ENCODE measurements at regions not wholly inside any gene's neighbourhood (a gene's known extent, or its start where the extent isn't known, plus 50 kb on each side); places are given as distances from the start of the nearest gene placed in this dataset.
A peak's percentile ranks its signal among the peaks of the same experiment; 100 is the strongest.

DNA sequence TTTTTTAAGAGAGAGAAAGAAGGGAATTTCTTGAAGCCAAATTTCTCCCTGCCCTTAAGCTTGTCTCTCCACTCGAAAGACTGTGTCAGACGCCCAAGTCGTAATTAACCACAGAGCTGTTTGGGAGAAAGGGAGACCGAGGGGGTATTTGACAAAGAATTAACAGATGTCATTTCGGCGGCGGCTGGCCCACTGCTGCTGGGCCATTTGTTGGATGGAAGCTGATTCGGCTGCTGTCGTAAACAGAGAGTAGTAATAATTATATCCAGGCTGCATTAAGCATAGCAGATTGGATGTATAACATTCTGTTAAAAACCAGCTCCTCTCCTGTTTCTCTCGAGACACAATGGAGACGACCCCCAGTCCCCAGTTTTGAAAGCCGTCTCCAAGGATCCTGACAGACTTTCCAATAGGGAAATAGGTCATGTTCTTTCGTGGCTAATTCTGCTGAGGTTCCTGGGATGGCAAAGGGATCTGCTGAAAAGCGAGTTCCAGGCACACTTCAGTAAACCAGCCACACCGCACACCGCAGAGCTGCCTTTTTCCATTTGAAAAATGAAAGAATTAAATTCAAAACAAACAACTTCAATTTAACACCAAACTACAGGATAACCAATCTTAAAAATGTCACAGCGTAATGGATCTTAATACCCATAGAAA, 71.5 kb downstream of the KCTD15 start:
- H3K4me1 Mint-ChIP-seq = peaks cover 19% of the 10 kb centered on the region
- ATAC-seq (no peak), DNase-seq (ENCODE audit: low spot score) (no peak)
- no peaks in the 10 kb centered on the region for H3K9me3 Mint-ChIP-seq
- no peak overlapping the region for H3K4me3 Mint-ChIP-seq
- ChIA-PET CTCF (interaction anchor here (1.0 to 1.5 kb wide), 5 partner anchors 37 to 228 kb away, joined by 3 to 6 read pairs (median 3); no protein-coding TSS in a partner anchor), POLR2A (interaction anchor here (1.0 to 1.9 kb wide), 2 partner anchors 38 kb away, joined by 4 to 7 read pairs; no protein-coding TSS in a partner anchor)
- peak overlapping the region; percentile 16; the same call in 1 of the 2 replicates for H3K27ac Mint-ChIP-seq
- TF ChIP-seq, protein P1, sequence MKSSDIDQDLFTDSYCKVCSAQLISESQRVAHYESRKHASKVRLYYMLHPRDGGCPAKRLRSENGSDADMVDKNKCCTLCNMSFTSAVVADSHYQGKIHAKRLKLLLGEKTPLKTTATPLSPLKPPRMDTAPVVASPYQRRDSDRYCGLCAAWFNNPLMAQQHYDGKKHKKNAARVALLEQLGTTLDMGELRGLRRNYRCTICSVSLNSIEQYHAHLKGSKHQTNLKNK (CRISPR knock-in tag; IDR thresholded peaks at IDR 0.05) = no peak
- TF ChIP-seq, protein P2, sequence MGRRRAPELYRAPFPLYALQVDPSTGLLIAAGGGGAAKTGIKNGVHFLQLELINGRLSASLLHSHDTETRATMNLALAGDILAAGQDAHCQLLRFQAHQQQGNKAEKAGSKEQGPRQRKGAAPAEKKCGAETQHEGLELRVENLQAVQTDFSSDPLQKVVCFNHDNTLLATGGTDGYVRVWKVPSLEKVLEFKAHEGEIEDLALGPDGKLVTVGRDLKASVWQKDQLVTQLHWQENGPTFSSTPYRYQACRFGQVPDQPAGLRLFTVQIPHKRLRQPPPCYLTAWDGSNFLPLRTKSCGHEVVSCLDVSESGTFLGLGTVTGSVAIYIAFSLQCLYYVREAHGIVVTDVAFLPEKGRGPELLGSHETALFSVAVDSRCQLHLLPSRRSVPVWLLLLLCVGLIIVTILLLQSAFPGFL (CRISPR knock-in tag; IDR thresholded peaks at IDR 0.05; ENCODE audit: borderline replicate concordance) = no peak
- TF ChIP-seq NR1H2 (CRISPR knock-in tag; IDR thresholded peaks at IDR 0.05) (no peak), TCF7 (CRISPR knock-in tag; IDR thresholded peaks at IDR 0.05; ENCODE audit: low read depth) (no peak), RELA (CRISPR knock-in tag; IDR thresholded peaks at IDR 0.05; ENCODE audit: borderline replicate concordance) (no peak), NFATC4 (CRISPR knock-in tag; IDR thresholded peaks at IDR 0.05) (no peak), EMX1 (CRISPR knock-in tag; IDR thresholded peaks at IDR 0.05) (no peak), ZNF423 (CRISPR knock-in tag; IDR thresholded peaks at IDR 0.05) (no peak), NFE2L1 (CRISPR knock-in tag; IDR thresholded peaks at IDR 0.05) (no peak), ZNF317 (CRISPR knock-in tag; IDR thresholded peaks at IDR 0.05; ENCODE audit: borderline replicate concordance, low read depth) (no peak), GRHL2 (CRISPR knock-in tag; IDR thresholded peaks at IDR 0.05; ENCODE audit: insufficient replicate concordance, severe bottlenecking) (no peak), SMAD4 (CRISPR knock-in tag; IDR thresholded peaks at IDR 0.05) (no peak), NR3C1 (CRISPR knock-in tag; conservative IDR thresholded peaks at IDR 0.05; ENCODE audit: low read depth) (no peak), GTF2I (CRISPR knock-in tag; conservative IDR thresholded peaks at IDR 0.05) (no peak)
- TF ChIP-seq, protein P3, sequence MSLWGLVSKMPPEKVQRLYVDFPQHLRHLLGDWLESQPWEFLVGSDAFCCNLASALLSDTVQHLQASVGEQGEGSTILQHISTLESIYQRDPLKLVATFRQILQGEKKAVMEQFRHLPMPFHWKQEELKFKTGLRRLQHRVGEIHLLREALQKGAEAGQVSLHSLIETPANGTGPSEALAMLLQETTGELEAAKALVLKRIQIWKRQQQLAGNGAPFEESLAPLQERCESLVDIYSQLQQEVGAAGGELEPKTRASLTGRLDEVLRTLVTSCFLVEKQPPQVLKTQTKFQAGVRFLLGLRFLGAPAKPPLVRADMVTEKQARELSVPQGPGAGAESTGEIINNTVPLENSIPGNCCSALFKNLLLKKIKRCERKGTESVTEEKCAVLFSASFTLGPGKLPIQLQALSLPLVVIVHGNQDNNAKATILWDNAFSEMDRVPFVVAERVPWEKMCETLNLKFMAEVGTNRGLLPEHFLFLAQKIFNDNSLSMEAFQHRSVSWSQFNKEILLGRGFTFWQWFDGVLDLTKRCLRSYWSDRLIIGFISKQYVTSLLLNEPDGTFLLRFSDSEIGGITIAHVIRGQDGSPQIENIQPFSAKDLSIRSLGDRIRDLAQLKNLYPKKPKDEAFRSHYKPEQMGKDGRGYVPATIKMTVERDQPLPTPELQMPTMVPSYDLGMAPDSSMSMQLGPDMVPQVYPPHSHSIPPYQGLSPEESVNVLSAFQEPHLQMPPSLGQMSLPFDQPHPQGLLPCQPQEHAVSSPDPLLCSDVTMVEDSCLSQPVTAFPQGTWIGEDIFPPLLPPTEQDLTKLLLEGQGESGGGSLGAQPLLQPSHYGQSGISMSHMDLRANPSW (CRISPR knock-in tag; conservative IDR thresholded peaks at IDR 0.05; ENCODE audit: low read depth) = no peak
- TF ChIP-seq, protein P4, sequence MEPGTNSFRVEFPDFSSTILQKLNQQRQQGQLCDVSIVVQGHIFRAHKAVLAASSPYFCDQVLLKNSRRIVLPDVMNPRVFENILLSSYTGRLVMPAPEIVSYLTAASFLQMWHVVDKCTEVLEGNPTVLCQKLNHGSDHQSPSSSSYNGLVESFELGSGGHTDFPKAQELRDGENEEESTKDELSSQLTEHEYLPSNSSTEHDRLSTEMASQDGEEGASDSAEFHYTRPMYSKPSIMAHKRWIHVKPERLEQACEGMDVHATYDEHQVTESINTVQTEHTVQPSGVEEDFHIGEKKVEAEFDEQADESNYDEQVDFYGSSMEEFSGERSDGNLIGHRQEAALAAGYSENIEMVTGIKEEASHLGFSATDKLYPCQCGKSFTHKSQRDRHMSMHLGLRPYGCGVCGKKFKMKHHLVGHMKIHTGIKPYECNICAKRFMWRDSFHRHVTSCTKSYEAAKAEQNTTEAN (CRISPR knock-in tag; IDR thresholded peaks at IDR 0.05) = no peak
- TF ChIP-seq, protein P5, sequence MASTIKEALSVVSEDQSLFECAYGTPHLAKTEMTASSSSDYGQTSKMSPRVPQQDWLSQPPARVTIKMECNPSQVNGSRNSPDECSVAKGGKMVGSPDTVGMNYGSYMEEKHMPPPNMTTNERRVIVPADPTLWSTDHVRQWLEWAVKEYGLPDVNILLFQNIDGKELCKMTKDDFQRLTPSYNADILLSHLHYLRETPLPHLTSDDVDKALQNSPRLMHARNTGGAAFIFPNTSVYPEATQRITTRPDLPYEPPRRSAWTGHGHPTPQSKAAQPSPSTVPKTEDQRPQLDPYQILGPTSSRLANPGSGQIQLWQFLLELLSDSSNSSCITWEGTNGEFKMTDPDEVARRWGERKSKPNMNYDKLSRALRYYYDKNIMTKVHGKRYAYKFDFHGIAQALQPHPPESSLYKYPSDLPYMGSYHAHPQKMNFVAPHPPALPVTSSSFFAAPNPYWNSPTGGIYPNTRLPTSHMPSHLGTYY (CRISPR knock-in tag; IDR thresholded peaks at IDR 0.05) = no peak
- no peaks in the 10 kb centered on the region for H3K27me3 Mint-ChIP-seq (ENCODE audit: low read depth)
- H3K36me3 Mint-ChIP-seq = no peaks in the 10 kb centered on the region

DNA sequence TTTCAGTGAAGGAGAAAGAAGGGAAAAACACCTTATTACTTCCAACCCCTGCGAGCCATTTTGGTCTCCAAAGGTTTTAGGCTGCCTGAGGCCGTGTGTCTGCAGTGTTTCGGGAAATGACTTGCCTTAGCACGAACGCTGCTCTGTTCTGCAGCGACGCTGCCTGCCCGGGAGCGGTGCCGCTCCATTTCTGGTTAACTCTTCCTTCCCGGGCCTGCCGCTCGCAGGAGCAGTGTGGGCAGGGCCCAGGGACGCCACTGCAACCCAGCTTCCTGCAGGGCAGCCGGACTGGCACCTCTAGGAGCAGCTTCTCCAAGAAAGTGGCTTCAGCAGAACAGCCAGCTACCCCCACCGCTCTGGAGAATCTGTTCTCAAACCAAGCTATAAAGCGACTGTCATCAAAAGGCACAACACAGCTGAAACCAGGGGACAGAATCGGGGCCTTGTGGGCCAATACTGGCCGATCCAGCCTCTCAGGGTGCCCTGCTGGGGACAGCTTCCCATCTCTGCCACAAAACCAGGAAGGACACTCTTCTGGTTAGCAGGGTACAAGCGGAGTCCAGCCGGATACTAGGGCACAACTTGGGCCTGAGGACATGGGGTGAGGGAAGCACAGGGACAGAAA, 72.2 kb downstream of the KCTD15 start:
- POLR2A ChIA-PET = interaction anchor here (1.9 kb wide), 1 partner anchor 37 kb away, joined by 7 read pairs; no protein-coding TSS in a partner anchor
- ATAC-seq = peak; percentile 90
- no peak overlapping the region for H3K4me3 Mint-ChIP-seq

More for the DNA sequence above, 72.2 kb downstream of the KCTD15 start:
- CTCF ChIA-PET = interaction anchor here (1.0 to 2.5 kb wide), 7 partner anchors 15 to 228 kb away, joined by 3 to 6 read pairs (median 3); no protein-coding TSS in a partner anchor
- Mint-ChIP-seq H3K27me3 (ENCODE audit: low read depth) (no peaks in the 10 kb centered on the region), H3K9me3 (no peaks in the 10 kb centered on the region), H3K36me3 (no peaks in the 10 kb centered on the region), H3K27ac (peak overlapping the region; percentile 16; the same call in 1 of the 2 replicates), H3K4me1 (peaks cover 19% of the 10 kb centered on the region)
- no peak for TF ChIP-seq NR1H2 (CRISPR knock-in tag; IDR thresholded peaks at IDR 0.05)
- TF ChIP-seq, protein P6, sequence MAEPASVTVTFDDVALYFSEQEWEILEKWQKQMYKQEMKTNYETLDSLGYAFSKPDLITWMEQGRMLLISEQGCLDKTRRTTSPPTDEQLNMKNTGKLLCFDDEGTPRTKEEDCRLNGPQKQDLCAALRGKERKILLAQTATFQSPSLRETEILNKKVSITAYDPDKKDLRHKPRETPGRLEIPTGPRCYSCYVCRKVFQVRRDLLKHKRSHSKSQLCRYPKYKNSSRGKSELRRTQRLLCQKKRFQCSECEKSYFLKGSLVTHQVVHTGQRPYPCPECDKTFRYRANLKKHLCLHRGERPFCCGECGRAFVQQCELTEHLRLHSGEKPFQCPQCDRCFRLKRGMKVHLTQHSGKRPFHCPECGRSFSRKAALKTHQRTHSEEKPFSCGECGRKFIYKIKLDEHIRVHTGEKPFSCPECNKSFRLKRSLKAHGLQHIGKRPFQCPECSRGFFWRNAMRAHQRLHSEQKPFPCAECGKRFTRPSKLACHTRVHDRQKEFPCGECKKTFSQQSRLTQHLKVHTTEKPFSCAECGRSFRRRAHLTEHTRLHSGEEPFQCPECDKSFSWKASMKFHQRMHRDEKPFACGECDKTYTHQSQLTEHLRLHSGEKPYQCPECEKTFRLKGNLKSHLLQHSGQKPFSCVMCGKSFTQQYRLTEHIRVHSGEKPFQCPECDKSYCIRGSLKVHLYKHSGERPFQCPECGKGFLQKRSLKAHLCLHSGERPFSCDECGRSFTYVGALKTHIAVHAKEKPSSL (CRISPR knock-in tag; conservative IDR thresholded peaks at IDR 0.05) = no peak
- TF ChIP-seq, protein P7, sequence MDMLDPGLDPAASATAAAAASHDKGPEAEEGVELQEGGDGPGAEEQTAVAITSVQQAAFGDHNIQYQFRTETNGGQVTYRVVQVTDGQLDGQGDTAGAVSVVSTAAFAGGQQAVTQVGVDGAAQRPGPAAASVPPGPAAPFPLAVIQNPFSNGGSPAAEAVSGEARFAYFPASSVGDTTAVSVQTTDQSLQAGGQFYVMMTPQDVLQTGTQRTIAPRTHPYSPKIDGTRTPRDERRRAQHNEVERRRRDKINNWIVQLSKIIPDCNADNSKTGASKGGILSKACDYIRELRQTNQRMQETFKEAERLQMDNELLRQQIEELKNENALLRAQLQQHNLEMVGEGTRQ (CRISPR knock-in tag; IDR thresholded peaks at IDR 0.05) = no peak
- no peak for TF ChIP-seq GTF2I (CRISPR knock-in tag; conservative IDR thresholded peaks at IDR 0.05)
- DNase-seq (ENCODE audit: low spot score) = peak; percentile 38
